Activated naive CD8-positive, alpha-beta T cell treated with anti-CD3 and anti-CD28 coated beads, Interleukin-2, amount 50 U/mL, for 24 hours (primary cell): ENCODE measurements at regions not wholly inside any gene's neighbourhood (a gene's known extent, or its start where the extent isn't known, plus 50 kb on each side); places are given as distances from the start of the nearest gene placed in this dataset.

Experiments used
- ATAC-seq: fragments of 150-1000 bp; cut with Tn5 transposase; one replicate; pipeline ENCODE4 v1.10.0; 2021
- DNase-seq: peaks from one replicate; pipeline ENCODE4 v3.0.0; 2021
- H3K27ac Mint-ChIP-seq: one replicate; pipeline ENCODE4 v1.8.0; 2021; ENCODE audit warnings: mild to moderate bottlenecking, mixed read lengths
- H3K27me3 Mint-ChIP-seq: one replicate; pipeline ENCODE4 v1.8.0; 2021; ENCODE audit warnings: mixed read lengths
- H3K36me3 Mint-ChIP-seq: one replicate; pipeline ENCODE4 v1.8.0; 2021; ENCODE audit warnings: low read depth, mixed read lengths
- H3K4me1 Mint-ChIP-seq: one replicate; pipeline ENCODE4 v1.8.0; 2021; ENCODE audit warnings: mixed read lengths
- H3K4me3 Mint-ChIP-seq: one replicate; pipeline ENCODE4 v1.8.0; 2021; ENCODE audit warnings: mild to moderate bottlenecking, moderate library complexity, mixed read lengths
- H3K9me3 Mint-ChIP-seq: one replicate; pipeline ENCODE4 v1.8.0; 2021; ENCODE audit warnings: mixed read lengths

- no peak overlapping the region for H3K27ac Mint-ChIP-seq
- H3K9me3 Mint-ChIP-seq = no peaks in the 10 kb centered on the region
- ATAC-seq = no peak
- no peaks in the 10 kb centered on the region for H3K27me3 Mint-ChIP-seq
- H3K36me3 Mint-ChIP-seq = no peaks in the 10 kb centered on the region
- no peak for DNase-seq
- H3K4me3 Mint-ChIP-seq = no peak overlapping the region
- H3K4me1 Mint-ChIP-seq = peaks cover 2% of the 10 kb centered on the region
Observed at GRCh38 chr2:8030573-8031303, 651.1 kb upstream of the ID2 start.

GRCh38 chr2:8031370-8031769, 650.5 kb upstream of the ID2 start:
- H3K27ac Mint-ChIP-seq = no peak overlapping the region
- ATAC-seq (no peak), DNase-seq (no peak)
- H3K27me3 Mint-ChIP-seq = no peaks in the 10 kb centered on the region
- peaks cover 2% of the 10 kb centered on the region for H3K4me1 Mint-ChIP-seq
- H3K4me3 Mint-ChIP-seq = no peak overlapping the region
- no peaks in the 10 kb centered on the region for H3K36me3 Mint-ChIP-seq
- no peaks in the 10 kb centered on the region for H3K9me3 Mint-ChIP-seq

GRCh38 chr2:8033546-8034096, 648.2 kb upstream of the ID2 start:
- H3K4me1 Mint-ChIP-seq = peaks cover 2% of the 10 kb centered on the region
- no peak overlapping the region for H3K27ac Mint-ChIP-seq
- no peaks in the 10 kb centered on the region for H3K9me3 Mint-ChIP-seq
- no peak overlapping the region for H3K4me3 Mint-ChIP-seq
- no peaks in the 10 kb centered on the region for H3K27me3 Mint-ChIP-seq
- ATAC-seq (no peak), DNase-seq (no peak)
- H3K36me3 Mint-ChIP-seq = no peaks in the 10 kb centered on the region

GRCh38 chr2:8036366-8036765, 645.5 kb upstream of the ID2 start:
- Mint-ChIP-seq H3K4me1 (no peaks in the 10 kb centered on the region), H3K27me3 (no peaks in the 10 kb centered on the region), H3K4me3 (no peak overlapping the region), H3K9me3 (no peaks in the 10 kb centered on the region), H3K27ac (no peak overlapping the region), H3K36me3 (no peaks in the 10 kb centered on the region)
- no peak for ATAC-seq
- DNase-seq = no peak

- no peak overlapping the region for H3K4me3 Mint-ChIP-seq
- no peak overlapping the region for H3K27ac Mint-ChIP-seq
Observed at GRCh38 chr2:8039732-8040131, 642.1 kb upstream of the ID2 start.

GRCh38 chr2:8043295-8043694, 638.6 kb upstream of the ID2 start:
- Mint-ChIP-seq H3K9me3 (peaks cover 6% of the 10 kb centered on the region), H3K27ac (no peak overlapping the region), H3K4me1 (no peaks in the 10 kb centered on the region), H3K4me3 (no peak overlapping the region), H3K36me3 (no peaks in the 10 kb centered on the region), H3K27me3 (no peaks in the 10 kb centered on the region)
- no peak for ATAC-seq
- no peak for DNase-seq

More at GRCh38 chr2:8039732-8040131, 642.1 kb upstream of the ID2 start:
- H3K4me1 Mint-ChIP-seq = no peaks in the 10 kb centered on the region
- no peaks in the 10 kb centered on the region for H3K36me3 Mint-ChIP-seq
- peaks cover 6% of the 10 kb centered on the region for H3K9me3 Mint-ChIP-seq
- ATAC-seq (no peak), DNase-seq (no peak)
- no peaks in the 10 kb centered on the region for H3K27me3 Mint-ChIP-seq

- Mint-ChIP-seq H3K4me1 (no peaks in the 10 kb centered on the region), H3K27ac (no peak overlapping the region), H3K9me3 (peaks cover 6% of the 10 kb centered on the region), H3K4me3 (no peak overlapping the region), H3K36me3 (no peaks in the 10 kb centered on the region), H3K27me3 (no peaks in the 10 kb centered on the region)
- DNase-seq (no peak), ATAC-seq (no peak)
Observed at GRCh38 chr2:8044046-8044594, 637.7 kb upstream of the ID2 start.

- H3K27me3 Mint-ChIP-seq = no peaks in the 10 kb centered on the region
Observed at GRCh38 chr2:8045081-8045614, 636.7 kb upstream of the ID2 start.

GRCh38 chr2:8046849-8047248, 635.0 kb upstream of the ID2 start:
- Mint-ChIP-seq H3K4me1 (peaks cover 18% of the 10 kb centered on the region), H3K9me3 (peaks cover 7% of the 10 kb centered on the region), H3K36me3 (no peaks in the 10 kb centered on the region), H3K4me3 (no peak overlapping the region), H3K27me3 (no peaks in the 10 kb centered on the region), H3K27ac (no peak overlapping the region)
- ATAC-seq (no peak), DNase-seq (no peak)

More at GRCh38 chr2:8045081-8045614, 636.7 kb upstream of the ID2 start:
- Mint-ChIP-seq H3K4me3 (no peak overlapping the region), H3K4me1 (peaks cover 8% of the 10 kb centered on the region), H3K36me3 (no peaks in the 10 kb centered on the region), H3K27ac (no peak overlapping the region), H3K9me3 (peaks cover 6% of the 10 kb centered on the region)
- DNase-seq (no peak), ATAC-seq (no peak)

- no peak for DNase-seq
- Mint-ChIP-seq H3K9me3 (peaks cover 4% of the 10 kb centered on the region), H3K4me1 (peaks cover 26% of the 10 kb centered on the region), H3K27me3 (no peaks in the 10 kb centered on the region), H3K4me3 (no peak overlapping the region), H3K36me3 (no peaks in the 10 kb centered on the region), H3K27ac (no peak overlapping the region)
- no peak for ATAC-seq
Observed at GRCh38 chr2:8049176-8049575, 632.7 kb upstream of the ID2 start.

GRCh38 chr2:8049851-8050571, 631.8 kb upstream of the ID2 start:
- peak overlapping the region; percentile 55 for H3K27ac Mint-ChIP-seq
- peaks cover 4% of the 10 kb centered on the region for H3K9me3 Mint-ChIP-seq
- DNase-seq (peak; percentile 16), ATAC-seq (peak; percentile 88)
- H3K36me3 Mint-ChIP-seq = no peaks in the 10 kb centered on the region
- H3K4me3 Mint-ChIP-seq = no peak overlapping the region
- H3K27me3 Mint-ChIP-seq = peaks cover 1% of the 10 kb centered on the region
- peaks cover 26% of the 10 kb centered on the region for H3K4me1 Mint-ChIP-seq

- ATAC-seq (no peak), DNase-seq (no peak)
- H3K4me3 Mint-ChIP-seq = no peak overlapping the region
- peaks cover 26% of the 10 kb centered on the region for H3K4me1 Mint-ChIP-seq
- peaks cover 1% of the 10 kb centered on the region for H3K27me3 Mint-ChIP-seq
- peaks cover 21% of the 10 kb centered on the region for H3K9me3 Mint-ChIP-seq
- H3K36me3 Mint-ChIP-seq = no peaks in the 10 kb centered on the region
- no peak overlapping the region for H3K27ac Mint-ChIP-seq
Observed at GRCh38 chr2:8053216-8053615, 628.6 kb upstream of the ID2 start.

GRCh38 chr2:8054070-8054469, 627.8 kb upstream of the ID2 start:
- Mint-ChIP-seq H3K9me3 (peaks cover 21% of the 10 kb centered on the region), H3K27ac (no peak overlapping the region), H3K27me3 (peaks cover 1% of the 10 kb centered on the region), H3K36me3 (no peaks in the 10 kb centered on the region), H3K4me3 (no peak overlapping the region), H3K4me1 (peaks cover 30% of the 10 kb centered on the region)
- DNase-seq (no peak), ATAC-seq (no peak)

GRCh38 chr2:8058652-8059051, 623.2 kb upstream of the ID2 start:
- H3K27me3 Mint-ChIP-seq = peaks cover 1% of the 10 kb centered on the region
- H3K36me3 Mint-ChIP-seq = no peaks in the 10 kb centered on the region
- no peak overlapping the region for H3K4me3 Mint-ChIP-seq
- DNase-seq = no peak
- H3K27ac Mint-ChIP-seq = no peak overlapping the region
- ATAC-seq = no peak
- peaks cover 6% of the 10 kb centered on the region for H3K4me1 Mint-ChIP-seq
- peaks cover 20% of the 10 kb centered on the region for H3K9me3 Mint-ChIP-seq

GRCh38 chr2:8059255-8059654, 622.6 kb upstream of the ID2 start:
- peaks cover 6% of the 10 kb centered on the region for H3K4me1 Mint-ChIP-seq
- ATAC-seq (no peak), DNase-seq (no peak)
- H3K27me3 Mint-ChIP-seq = peaks cover 1% of the 10 kb centered on the region
- peaks cover 26% of the 10 kb centered on the region for H3K9me3 Mint-ChIP-seq
- H3K27ac Mint-ChIP-seq = no peak overlapping the region
- H3K36me3 Mint-ChIP-seq = no peaks in the 10 kb centered on the region
- H3K4me3 Mint-ChIP-seq = no peak overlapping the region
